Transverse colon (tissue), 3 donors: ENCODE measurements at regions not wholly inside any gene's neighbourhood (a gene's known extent, or its start where the extent isn't known, plus 50 kb on each side); places are given as distances from the start of the nearest gene placed in this dataset.

Source experiments
- EP300 ChIP-seq: sonication (generic); formaldehyde crosslinking; IDR thresholded peaks from one replicate; pipeline ENCODE4 v1.6.1; 2017; ENCODE audit warnings: antibody characterized with exemption, low read depth
- TF ChIP-seq, protein P1 (sequence below), 5 experiments: fragments of 200-600 bp in 3 of 5; fragments of 450-650 bp in 2 of 5; sonication (generic) in 3 of 5; IDR thresholded peaks; 1 replicate in 2 of 5; 2 replicates in 3 of 5; pipeline ENCODE4 v1.5.1; 2016 to 2017; ENCODE audit warnings: antibody characterized with exemption in 5 of 5, inconsistent platforms in 3 of 5, mild to moderate bottlenecking in 2 of 5, moderate library complexity in 1 of 5

DNA sequence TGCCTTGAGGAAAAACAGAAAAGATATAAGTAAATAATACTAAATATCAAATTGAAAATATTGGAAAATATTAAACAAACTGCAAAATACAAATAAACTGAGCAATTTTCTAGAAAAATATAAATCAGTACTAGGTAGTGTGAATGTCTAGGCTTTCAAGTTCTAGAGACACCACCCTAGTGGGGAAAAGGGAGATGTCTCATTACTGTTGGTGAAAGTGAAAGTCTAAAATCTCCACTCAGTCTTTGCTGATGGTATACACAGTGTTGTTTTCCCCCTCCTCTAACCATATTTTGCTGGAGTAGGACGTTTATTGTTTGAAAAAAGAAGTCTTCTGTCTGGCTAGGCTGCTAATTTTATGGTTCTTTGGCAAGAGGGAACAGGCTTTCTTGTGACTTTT lies 1368.9 kb downstream of the OTOL1 start:
- TF ChIP-seq, protein P1, sequence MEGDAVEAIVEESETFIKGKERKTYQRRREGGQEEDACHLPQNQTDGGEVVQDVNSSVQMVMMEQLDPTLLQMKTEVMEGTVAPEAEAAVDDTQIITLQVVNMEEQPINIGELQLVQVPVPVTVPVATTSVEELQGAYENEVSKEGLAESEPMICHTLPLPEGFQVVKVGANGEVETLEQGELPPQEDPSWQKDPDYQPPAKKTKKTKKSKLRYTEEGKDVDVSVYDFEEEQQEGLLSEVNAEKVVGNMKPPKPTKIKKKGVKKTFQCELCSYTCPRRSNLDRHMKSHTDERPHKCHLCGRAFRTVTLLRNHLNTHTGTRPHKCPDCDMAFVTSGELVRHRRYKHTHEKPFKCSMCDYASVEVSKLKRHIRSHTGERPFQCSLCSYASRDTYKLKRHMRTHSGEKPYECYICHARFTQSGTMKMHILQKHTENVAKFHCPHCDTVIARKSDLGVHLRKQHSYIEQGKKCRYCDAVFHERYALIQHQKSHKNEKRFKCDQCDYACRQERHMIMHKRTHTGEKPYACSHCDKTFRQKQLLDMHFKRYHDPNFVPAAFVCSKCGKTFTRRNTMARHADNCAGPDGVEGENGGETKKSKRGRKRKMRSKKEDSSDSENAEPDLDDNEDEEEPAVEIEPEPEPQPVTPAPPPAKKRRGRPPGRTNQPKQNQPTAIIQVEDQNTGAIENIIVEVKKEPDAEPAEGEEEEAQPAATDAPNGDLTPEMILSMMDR (IDR thresholded peaks at IDR 0.05): no peak
- no peak for TF ChIP-seq EP300
